ENCODE measurements at regions not wholly inside any gene's neighbourhood (a gene's known extent, or its start where the extent isn't known, plus 50 kb on each side); places are given as distances from the start of the nearest gene placed in this dataset.

DNA sequence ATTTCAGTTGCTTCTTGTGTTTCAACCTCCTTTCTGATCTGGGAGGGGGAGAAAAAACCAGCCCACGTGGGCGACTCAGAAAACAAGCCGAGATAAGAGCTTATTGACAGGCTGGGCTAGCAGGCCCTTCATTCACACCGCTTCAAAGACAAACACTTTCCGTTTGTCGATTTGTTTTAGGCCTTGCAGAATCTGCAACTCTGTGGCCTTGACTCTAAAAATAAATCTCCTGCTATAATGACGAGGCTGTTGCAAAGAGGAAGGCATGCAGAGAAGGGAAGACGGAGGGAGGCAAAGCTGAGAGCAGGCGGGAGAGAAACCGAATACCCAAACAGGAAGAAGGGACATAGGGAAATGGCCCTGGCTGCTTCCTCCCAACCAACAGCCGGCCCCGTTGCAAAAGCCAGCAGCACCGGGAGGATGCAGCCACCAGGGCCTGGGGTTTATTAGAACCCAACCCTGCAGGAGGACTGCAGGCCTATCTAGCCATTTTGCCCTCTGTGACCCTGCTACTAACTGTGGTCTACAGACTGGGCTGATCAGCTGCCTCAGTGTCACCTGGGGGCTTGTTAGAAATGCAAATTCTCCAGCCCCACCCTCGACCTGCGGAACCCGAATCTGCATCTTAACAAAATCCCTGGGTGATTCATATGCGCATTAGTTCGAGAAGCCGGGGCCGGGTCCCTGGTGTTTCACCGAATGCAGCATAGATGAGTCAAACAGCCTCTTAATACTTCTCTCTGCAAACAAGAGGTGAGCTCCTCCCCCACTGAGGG lies 325.5 kb downstream of the BCOR start:
- DNase-seq (ENCODE audit: extremely low read depth, low read depth) = no peak
- TF ChIP-seq, protein P1, sequence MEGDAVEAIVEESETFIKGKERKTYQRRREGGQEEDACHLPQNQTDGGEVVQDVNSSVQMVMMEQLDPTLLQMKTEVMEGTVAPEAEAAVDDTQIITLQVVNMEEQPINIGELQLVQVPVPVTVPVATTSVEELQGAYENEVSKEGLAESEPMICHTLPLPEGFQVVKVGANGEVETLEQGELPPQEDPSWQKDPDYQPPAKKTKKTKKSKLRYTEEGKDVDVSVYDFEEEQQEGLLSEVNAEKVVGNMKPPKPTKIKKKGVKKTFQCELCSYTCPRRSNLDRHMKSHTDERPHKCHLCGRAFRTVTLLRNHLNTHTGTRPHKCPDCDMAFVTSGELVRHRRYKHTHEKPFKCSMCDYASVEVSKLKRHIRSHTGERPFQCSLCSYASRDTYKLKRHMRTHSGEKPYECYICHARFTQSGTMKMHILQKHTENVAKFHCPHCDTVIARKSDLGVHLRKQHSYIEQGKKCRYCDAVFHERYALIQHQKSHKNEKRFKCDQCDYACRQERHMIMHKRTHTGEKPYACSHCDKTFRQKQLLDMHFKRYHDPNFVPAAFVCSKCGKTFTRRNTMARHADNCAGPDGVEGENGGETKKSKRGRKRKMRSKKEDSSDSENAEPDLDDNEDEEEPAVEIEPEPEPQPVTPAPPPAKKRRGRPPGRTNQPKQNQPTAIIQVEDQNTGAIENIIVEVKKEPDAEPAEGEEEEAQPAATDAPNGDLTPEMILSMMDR (IDR thresholded peaks at IDR 0.05; ENCODE audit: low read depth, low read length) = no peak

DNA sequence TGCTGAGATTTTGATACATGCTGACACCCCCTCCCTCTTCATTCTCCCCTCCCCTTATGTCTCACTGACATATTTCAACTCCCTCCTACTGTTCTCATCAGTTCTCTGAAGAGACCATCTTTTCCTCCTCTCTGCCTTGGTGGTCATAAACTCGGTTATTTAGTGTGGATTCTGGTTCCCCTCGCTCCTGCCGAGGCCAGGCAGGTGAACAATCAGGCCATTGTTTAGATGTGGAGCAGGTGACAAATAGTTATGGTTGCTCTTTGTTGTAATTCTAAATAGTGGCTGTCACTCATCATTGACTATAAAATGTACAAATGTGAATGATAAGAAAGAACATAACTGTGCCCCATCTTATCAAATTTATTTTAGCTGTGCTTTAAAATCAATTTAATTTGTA lies 324.6 kb downstream of the BCOR start:
- DNase-seq (ENCODE audit: extremely low read depth, low read depth) = no peak

DNA sequence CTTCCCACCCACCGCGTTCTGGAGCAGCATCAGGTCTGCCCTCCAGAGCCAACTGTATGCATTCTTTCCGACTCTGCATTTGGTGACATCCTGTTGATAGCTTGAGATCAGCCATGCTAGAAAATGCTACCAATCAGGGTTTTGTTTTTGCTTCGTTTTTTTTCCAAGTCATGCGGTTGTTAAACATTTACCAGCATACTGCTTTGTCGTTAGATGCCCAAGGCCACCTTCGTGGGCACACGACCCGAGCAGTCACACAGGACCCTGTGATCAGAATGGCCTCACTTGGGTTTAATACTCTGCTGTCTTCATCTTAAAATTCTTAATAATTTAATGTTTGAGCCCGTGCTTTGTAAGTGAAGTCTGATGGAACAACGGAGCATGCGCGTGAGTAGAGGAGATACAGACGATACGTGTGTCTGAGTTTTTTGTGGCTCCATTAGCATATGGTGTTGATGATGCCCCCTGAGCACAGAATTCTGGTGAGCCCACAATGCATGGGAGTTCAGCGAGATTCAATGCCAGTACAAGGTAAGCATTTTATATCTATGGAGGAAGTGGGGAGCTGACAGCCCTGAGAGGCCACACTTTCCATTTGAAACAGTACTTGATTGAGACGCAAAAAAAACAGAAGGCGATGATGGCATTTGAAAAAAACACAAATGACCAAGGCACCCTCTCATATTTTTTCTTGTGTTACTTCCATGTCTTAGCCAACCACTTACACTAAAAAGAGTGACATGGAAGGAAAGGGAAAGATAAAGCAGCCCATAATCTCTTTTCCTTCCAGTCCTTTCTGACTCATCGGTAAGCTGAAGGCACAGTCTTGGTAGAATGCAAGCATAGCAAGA lies 323.6 kb downstream of the BCOR start:
- no peak for DNase-seq (ENCODE audit: extremely low read depth, low read depth)
- TF ChIP-seq, protein P1 (IDR thresholded peaks at IDR 0.05; ENCODE audit: low read depth, low read length) = no peak

More for the DNA sequence above, 324.6 kb downstream of the BCOR start:
- TF ChIP-seq, protein P1 (IDR thresholded peaks at IDR 0.05; ENCODE audit: low read depth, low read length) = no peak

DNA sequence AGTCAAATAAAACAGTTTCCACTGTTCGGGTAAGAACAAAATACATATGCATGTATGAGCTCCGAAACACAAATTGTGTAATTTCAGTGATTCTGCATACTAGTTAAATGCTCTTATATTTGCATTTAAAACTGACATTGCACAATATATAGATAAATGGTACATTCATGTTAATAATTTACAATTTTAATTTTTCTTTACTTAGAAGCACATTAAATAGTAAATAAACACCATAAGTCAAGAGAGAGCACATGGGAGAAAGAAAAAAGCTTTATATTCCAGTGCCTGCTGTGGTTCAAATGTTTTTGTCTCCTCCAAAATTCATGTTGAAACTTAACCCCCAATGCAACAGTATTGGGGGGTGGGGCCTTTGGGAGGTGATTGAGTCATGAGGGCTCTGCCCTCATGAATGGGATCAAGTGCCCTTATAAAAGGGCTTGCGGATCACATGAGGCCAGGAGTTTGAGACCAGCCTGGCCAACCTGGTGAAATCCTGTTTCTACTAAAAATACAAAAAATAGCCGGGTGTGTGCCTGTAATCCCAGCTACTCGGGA lies 322.9 kb downstream of the BCOR start:
- TF ChIP-seq, protein P1 (IDR thresholded peaks at IDR 0.05; ENCODE audit: low read depth, low read length) = no peak
- DNase-seq (ENCODE audit: extremely low read depth, low read depth) = no peak

DNA sequence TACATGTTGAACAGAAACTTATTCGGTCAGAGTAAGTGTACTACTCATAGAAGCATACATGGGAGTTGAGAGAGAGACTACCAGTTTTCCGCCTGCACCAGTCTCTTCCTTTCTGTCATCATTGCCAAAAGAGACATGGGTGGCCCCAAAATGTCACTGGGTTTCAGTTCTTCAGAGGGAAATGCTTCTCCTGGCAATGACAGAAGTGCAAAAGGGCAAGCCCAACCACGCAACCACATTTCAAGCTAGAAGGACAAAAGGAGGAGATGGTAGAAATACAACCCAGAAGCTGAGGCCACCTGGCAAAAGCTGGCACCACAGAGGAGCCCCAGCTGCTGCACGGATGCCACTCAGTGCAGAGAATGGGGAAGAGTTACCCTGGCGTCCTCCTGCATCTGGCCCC lies 320.1 kb downstream of the BCOR start:
- DNase-seq (ENCODE audit: extremely low read depth, low read depth) = no peak

DNA sequence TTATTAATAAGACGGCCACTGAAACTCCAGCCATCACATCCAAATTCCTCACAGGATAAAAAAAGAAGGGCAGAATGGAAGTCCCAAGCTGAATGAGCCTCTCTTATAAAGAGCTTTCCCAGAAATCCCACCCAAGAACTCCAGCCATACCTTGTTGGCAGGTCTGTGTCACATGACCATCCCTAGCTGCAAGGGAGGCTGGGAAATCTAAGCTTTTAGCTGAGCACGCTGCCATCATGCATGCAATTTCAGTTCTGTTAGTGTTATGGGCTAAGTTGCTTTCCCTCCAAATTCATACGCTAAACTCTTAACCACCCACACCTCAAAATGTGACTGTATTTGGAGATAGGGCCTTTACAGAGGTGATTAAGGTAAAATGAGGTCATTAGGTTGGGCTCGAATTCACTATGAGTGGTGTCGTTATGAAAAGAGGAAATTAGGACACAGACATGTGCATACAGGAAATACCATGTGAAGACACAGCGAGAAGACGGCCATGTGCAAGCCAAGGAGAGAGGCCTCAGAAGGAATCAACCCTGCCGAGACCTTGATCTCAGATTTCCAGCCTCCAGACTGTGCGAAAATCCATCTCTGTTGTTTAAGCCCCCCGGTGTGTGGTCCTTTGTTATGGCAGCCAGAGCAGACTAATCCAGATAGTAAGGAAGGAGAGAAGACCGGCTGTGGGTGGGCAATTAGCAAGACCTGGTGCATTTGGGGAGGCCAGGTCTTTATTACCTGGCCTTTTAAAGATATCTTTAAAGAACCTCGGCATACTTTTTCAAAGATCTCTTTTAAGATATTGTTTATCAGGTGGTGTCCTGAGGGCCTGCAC lies 317.6 kb downstream of the BCOR start:
- DNase-seq (ENCODE audit: extremely low read depth, low read depth) = no peak
- TF ChIP-seq, protein P1 (IDR thresholded peaks at IDR 0.05; ENCODE audit: low read depth, low read length) = no peak

More for the DNA sequence above, 320.1 kb downstream of the BCOR start:
- TF ChIP-seq, protein P1 (IDR thresholded peaks at IDR 0.05; ENCODE audit: low read depth, low read length) = no peak

All from AG09319 (cell line).